IMR-90 (cell line): ENCODE measurements at regions not wholly inside any gene's neighbourhood (a gene's known extent, or its start where the extent isn't known, plus 50 kb on each side); places are given as distances from the start of the nearest gene placed in this dataset.

Experiments
- ATAC-seq: fragments of 200-7000 bp; cut with Tn5 transposase; 2 replicates; pipeline ENCODE4 v1.9.1; 2020; ENCODE audit warnings: low read depth, mild to moderate bottlenecking, moderate library complexity
- BruUV-seq: library from RNA; stranded (reverse); fragments of 400-500 nt; replicated peaks from 2 replicates; lab custom pipeline; 2021; lab: Mats Ljungman, UMichigan
- CTCF ChIA-PET: fragments of 300-600 bp; formaldehyde crosslinking; extraction: SDS; loops from one replicate; lab custom pipeline; 2021; ENCODE audit warnings: antibody characterized with exemption; lab: Yijun Ruan, JAX
- POLR2A ChIA-PET: fragments of 300-600 bp; sonication (Branson Sonifier 250); formaldehyde crosslinking; loops from one replicate; lab custom pipeline; 2022; ENCODE audit warnings: antibody characterized with exemption; ENCODE audit not compliant: unreplicated experiment; lab: Charles Lee
- DNase-seq: peaks from one replicate; pipeline ENCODE4 v3.0.0; 2013
- H2AFZ ChIP-seq: replicated peaks from 2 replicates; pipeline ENCODE3; 2013; ENCODE audit warnings: low read length, mild to moderate bottlenecking; ENCODE audit not compliant: poor library complexity
- H2AK5ac ChIP-seq: 2 replicates; pipeline ENCODE4 v1.6.1; 2013; ENCODE audit warnings: low read depth, low read length, inconsistent platforms
- H2AK9ac ChIP-seq: replicated peaks from 2 replicates; pipeline ENCODE3; 2013; ENCODE audit warnings: mild to moderate bottlenecking, low read depth, low read length, moderate library complexity; ENCODE audit not compliant: poor library complexity
- H2BK120ac ChIP-seq: 2 replicates; pipeline ENCODE4 v1.6.1; 2013; ENCODE audit warnings: low read depth, low read length, inconsistent platforms
- H2BK15ac ChIP-seq: 3 replicates; pipeline ENCODE4 v1.6.1; 2013; ENCODE audit warnings: low read depth, low read length, inconsistent platforms
- H2BK20ac ChIP-seq: 2 replicates; pipeline ENCODE4 v1.6.1; 2013; ENCODE audit warnings: low read depth, mild to moderate bottlenecking, inconsistent platforms, low read length, moderate library complexity
- H2BK5ac ChIP-seq: 2 replicates; pipeline ENCODE4 v1.6.1; 2013; ENCODE audit warnings: mild to moderate bottlenecking, low read depth, low read length, inconsistent platforms; ENCODE audit not compliant: poor library complexity, severe bottlenecking
- H3K14ac ChIP-seq: replicated peaks from 2 replicates; pipeline ENCODE4 v1.6.1; 2013; ENCODE audit warnings: low read depth, low read length, inconsistent platforms
- H3K18ac ChIP-seq: 2 replicates; pipeline ENCODE4 v1.6.1; 2013; ENCODE audit warnings: low read depth, low read length, control low read depth
- H3K23ac ChIP-seq: 2 replicates; pipeline ENCODE4 v1.6.1; 2013; ENCODE audit warnings: low read depth, low read length, inconsistent platforms
- H3K27ac ChIP-seq: 2 replicates; pipeline ENCODE4 v1.5.1; 2013; ENCODE audit warnings: mild to moderate bottlenecking, control low read depth, low read length; ENCODE audit not compliant: insufficient read depth
- H3K27me3 ChIP-seq: 2 replicates; pipeline ENCODE4 v1.6.1; 2013; ENCODE audit warnings: low read length; ENCODE audit not compliant: control insufficient read depth, insufficient read depth
- H3K36me3 ChIP-seq: 2 replicates; pipeline ENCODE4 v1.6.1; 2013; ENCODE audit warnings: low read length, mixed read lengths; ENCODE audit not compliant: control insufficient read depth, insufficient read depth
- H3K4ac ChIP-seq: 2 replicates; pipeline ENCODE4 v1.6.1; 2013; ENCODE audit warnings: low read depth, low read length, inconsistent platforms
- H3K4me1 ChIP-seq: 2 replicates; pipeline ENCODE4 v1.6.1; 2013; ENCODE audit warnings: low read length, mixed read lengths; ENCODE audit not compliant: control insufficient read depth, insufficient read depth
- H3K4me2 ChIP-seq: 2 replicates; pipeline ENCODE4 v1.6.1; 2013; ENCODE audit warnings: low read depth, mild to moderate bottlenecking, control low read depth, low read length, moderate library complexity
- H3K4me3 ChIP-seq: 2 replicates; pipeline ENCODE4 v1.5.1; 2013; ENCODE audit warnings: low read depth, mild to moderate bottlenecking, control low read depth, low read length, moderate library complexity; ENCODE audit not compliant: insufficient read depth
- H3K56ac ChIP-seq: 2 replicates; pipeline ENCODE4 v1.6.1; 2013; ENCODE audit warnings: low read length, inconsistent platforms; ENCODE audit not compliant: insufficient read depth; ENCODE audit errors: extremely low read depth
- H3K79me1 ChIP-seq, 2 experiments: 2 replicates each; pipeline ENCODE4 v1.6.1; 2013; ENCODE audit warnings: low read length in 2 of 2, inconsistent platforms in 1 of 2, low read depth in 1 of 2
- H3K9ac ChIP-seq: 2 replicates; pipeline ENCODE4 v1.6.1; 2013; ENCODE audit warnings: low read depth, low read length, control low read depth
- H3K9me1 ChIP-seq: 2 replicates; pipeline ENCODE4 v1.6.1; 2013; ENCODE audit warnings: low read length, inconsistent platforms; ENCODE audit not compliant: insufficient read depth
- H3K9me3 ChIP-seq: 2 replicates; pipeline ENCODE4 v1.6.1; 2013; ENCODE audit warnings: low read length; ENCODE audit not compliant: control insufficient read depth, insufficient read depth
- H4K20me1 ChIP-seq: 2 replicates; pipeline ENCODE4 v1.6.1; 2013; ENCODE audit warnings: low read length, inconsistent platforms; ENCODE audit not compliant: insufficient read depth
- H4K5ac ChIP-seq: 2 replicates; pipeline ENCODE4 v1.6.1; 2013; ENCODE audit warnings: mild to moderate bottlenecking, low read depth, low read length, control low read depth
- H4K8ac ChIP-seq, 2 experiments: 2 replicates each; pipeline ENCODE4 v1.6.1; 2013; ENCODE audit warnings: low read depth in 2 of 2, low read length in 2 of 2, control low read depth in 1 of 2, inconsistent platforms in 1 of 2
- H4K91ac ChIP-seq: 2 replicates; pipeline ENCODE4 v1.6.1; 2013; ENCODE audit warnings: low read depth, low read length, inconsistent platforms; ENCODE audit not compliant: insufficient read depth
- CEBPB ChIP-seq: IDR thresholded peaks from 2 replicates; pipeline ENCODE4 v1.6.1; 2012; ENCODE audit warnings: low read depth, low read length, improper control_type of control experiment
- CHD1 ChIP-seq: IDR thresholded peaks from 2 replicates; pipeline ENCODE4 v1.6.1; 2012; ENCODE audit warnings: low read depth, low read length, improper control_type of control experiment
- FOS ChIP-seq: fragments of 150-350 bp; IDR thresholded peaks from 2 replicates; pipeline ENCODE4 v1.6.1; 2016; ENCODE audit warnings: low read depth, low read length
- NFE2L2 ChIP-seq: fragments of 150-350 bp; IDR thresholded peaks from 2 replicates; pipeline ENCODE4 v1.6.1; 2016; ENCODE audit warnings: low read depth, mild to moderate bottlenecking, low read length
- POLR2A ChIP-seq: IDR thresholded peaks from 2 replicates; pipeline ENCODE4 v1.6.1; 2012; ENCODE audit warnings: mild to moderate bottlenecking, low read depth, low read length
- RAD21 ChIP-seq: IDR thresholded peaks from 2 replicates; pipeline ENCODE4 v1.6.1; 2012; ENCODE audit warnings: low read length, improper control_type of control experiment
- RCOR1 ChIP-seq: IDR thresholded peaks from 2 replicates; pipeline ENCODE4 v1.6.1; 2012; ENCODE audit warnings: mild to moderate bottlenecking, low read length, improper control_type of control experiment; ENCODE audit not compliant: insufficient replicate concordance
- RFX5 ChIP-seq: IDR thresholded peaks from 2 replicates; pipeline ENCODE4 v1.8.0; 2012; ENCODE audit warnings: low read depth, mild to moderate bottlenecking, low read length, moderate library complexity
- SMC3 ChIP-seq: fragments of 150-350 bp; IDR thresholded peaks from 2 replicates; pipeline ENCODE4 v1.6.1; 2016; ENCODE audit warnings: low read depth, mild to moderate bottlenecking, antibody characterized with exemption, low read length, moderate library complexity
- WGBS, 2 experiments: methylation state at CpG; one replicate each; pipeline versions ENCODE4 v1.1.5 to v1.1.7; 2013; ENCODE audit warnings: missing lambda C conversion rate in 2 of 2; ENCODE audit not compliant: insufficient read length in 1 of 2; ENCODE audit errors: extremely low coverage in 2 of 2; 5-methylcytosine and 5-hydroxymethylcytosine counted together
- dilution Hi-C: fragments of 300-500 bp; cut with HindIII; formaldehyde crosslinking; loops from one replicate; pipeline ENCODE4 v1.14.3; 2018; ENCODE audit warnings: low sequenced_read_pairs; ENCODE audit not compliant: unreplicated experiment
- in situ Hi-C: fragments of 300-500 bp; cut with MboI; formaldehyde crosslinking; loops from 3 replicates; pipeline ENCODE4 v1.14.3; 2019; ENCODE audit warnings: low sequenced_read_pairs, inconsistent platforms, mixed read lengths
- intact Hi-C: fragments of 100-400 bp; cut with micrococcal nuclease; formaldehyde crosslinking; loops from 2 replicates; pipeline ENCODE4 v1.10.0; 2022
- TF ChIP-seq, protein P1 (sequence below): fragments of 150-350 bp; IDR thresholded peaks from 2 replicates; pipeline ENCODE4 v1.6.1; 2017; ENCODE audit warnings: mild to moderate bottlenecking, antibody characterized with exemption, low read length, low read depth
- TF ChIP-seq, protein P2 (sequence below): conservative IDR thresholded peaks from 2 replicates; pipeline ENCODE4 v1.5.1; 2012; ENCODE audit warnings: mild to moderate bottlenecking, low read depth, low read length, improper control_type of control experiment

DNA sequence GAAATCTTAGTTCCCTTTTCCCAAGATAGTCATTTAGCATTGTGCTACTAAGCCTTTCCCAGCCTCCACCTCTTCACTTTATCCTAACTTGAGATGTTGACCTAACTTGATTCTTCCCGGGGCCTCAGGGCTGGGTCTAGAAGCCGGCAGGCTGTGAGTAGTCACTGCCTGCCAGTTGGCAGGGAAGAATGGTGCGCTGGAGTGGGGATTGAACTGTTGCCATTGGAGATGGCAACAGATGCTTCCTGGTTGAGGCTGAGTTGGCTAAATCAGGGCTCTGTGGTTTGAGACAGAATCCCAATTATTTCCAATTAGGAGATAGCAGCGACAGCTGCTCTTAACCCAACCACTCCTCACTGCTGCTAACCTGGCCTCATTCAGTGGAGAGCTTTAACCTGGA is 343.1 kb downstream of the BRINP1 start:
- H3K79me1 ChIP-seq = no peaks in the 10 kb centered on the region
- H3K9me3 ChIP-seq = peaks cover 8% of the 10 kb centered on the region
- no peak overlapping the region for H3K18ac ChIP-seq
- no peak overlapping the region for H2BK15ac ChIP-seq
- ChIA-PET POLR2A (no interaction called here), CTCF (no interaction called here)
- DNase-seq = no peak
- BruUV-seq = no TSS peak
- H4K91ac ChIP-seq = no peak overlapping the region
- TF ChIP-seq RCOR1 (no peak), SMC3 (no peak), CEBPB (no peak), NFE2L2 (no peak), RAD21 (no peak), CHD1 (no peak), POLR2A (no peak), FOS (no peak), RFX5 (no peak)
- TF ChIP-seq, protein P1, sequence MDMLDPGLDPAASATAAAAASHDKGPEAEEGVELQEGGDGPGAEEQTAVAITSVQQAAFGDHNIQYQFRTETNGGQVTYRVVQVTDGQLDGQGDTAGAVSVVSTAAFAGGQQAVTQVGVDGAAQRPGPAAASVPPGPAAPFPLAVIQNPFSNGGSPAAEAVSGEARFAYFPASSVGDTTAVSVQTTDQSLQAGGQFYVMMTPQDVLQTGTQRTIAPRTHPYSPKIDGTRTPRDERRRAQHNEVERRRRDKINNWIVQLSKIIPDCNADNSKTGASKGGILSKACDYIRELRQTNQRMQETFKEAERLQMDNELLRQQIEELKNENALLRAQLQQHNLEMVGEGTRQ = no peak
- TF ChIP-seq, protein P2, sequence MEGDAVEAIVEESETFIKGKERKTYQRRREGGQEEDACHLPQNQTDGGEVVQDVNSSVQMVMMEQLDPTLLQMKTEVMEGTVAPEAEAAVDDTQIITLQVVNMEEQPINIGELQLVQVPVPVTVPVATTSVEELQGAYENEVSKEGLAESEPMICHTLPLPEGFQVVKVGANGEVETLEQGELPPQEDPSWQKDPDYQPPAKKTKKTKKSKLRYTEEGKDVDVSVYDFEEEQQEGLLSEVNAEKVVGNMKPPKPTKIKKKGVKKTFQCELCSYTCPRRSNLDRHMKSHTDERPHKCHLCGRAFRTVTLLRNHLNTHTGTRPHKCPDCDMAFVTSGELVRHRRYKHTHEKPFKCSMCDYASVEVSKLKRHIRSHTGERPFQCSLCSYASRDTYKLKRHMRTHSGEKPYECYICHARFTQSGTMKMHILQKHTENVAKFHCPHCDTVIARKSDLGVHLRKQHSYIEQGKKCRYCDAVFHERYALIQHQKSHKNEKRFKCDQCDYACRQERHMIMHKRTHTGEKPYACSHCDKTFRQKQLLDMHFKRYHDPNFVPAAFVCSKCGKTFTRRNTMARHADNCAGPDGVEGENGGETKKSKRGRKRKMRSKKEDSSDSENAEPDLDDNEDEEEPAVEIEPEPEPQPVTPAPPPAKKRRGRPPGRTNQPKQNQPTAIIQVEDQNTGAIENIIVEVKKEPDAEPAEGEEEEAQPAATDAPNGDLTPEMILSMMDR = no peak
- H2BK5ac ChIP-seq = no peak overlapping the region
- H3K4me2 ChIP-seq = no peak overlapping the region
- H3K4ac ChIP-seq = no peak overlapping the region
- no peaks in the 10 kb centered on the region for H3K4me1 ChIP-seq
- H2AK5ac ChIP-seq = no peak overlapping the region
- no peak overlapping the region for H2BK20ac ChIP-seq
- no peak overlapping the region for H3K14ac ChIP-seq
- intact Hi-C loops = no loop called here
- no peak overlapping the region for H3K4me3 ChIP-seq
- no peak overlapping the region for H2AK9ac ChIP-seq
- no peaks in the 10 kb centered on the region for H3K36me3 ChIP-seq
- H3K23ac ChIP-seq = no peak overlapping the region
- ATAC-seq = no peak
- in situ Hi-C loops = no loop called here
- dilution Hi-C loops = no loop called here
- no peak overlapping the region for H4K5ac ChIP-seq
- no peak overlapping the region for H3K27ac ChIP-seq
- WGBS, 2 experiments = no CpG with 5 or more reads among the region's 4 CpGs
- no peak overlapping the region for H4K8ac ChIP-seq
- H4K20me1 ChIP-seq = no peaks in the 10 kb centered on the region
- no peak overlapping the region for H3K56ac ChIP-seq
- H3K9me1 ChIP-seq = no peaks in the 10 kb centered on the region
- no peaks in the 10 kb centered on the region for H3K27me3 ChIP-seq
- H2BK120ac ChIP-seq = no peak overlapping the region
- H3K9ac ChIP-seq = no peak overlapping the region
- no peak overlapping the region for H2AFZ ChIP-seq
